H1 (cell line): ENCODE measurements at regions not wholly inside any gene's neighbourhood (a gene's known extent, or its start where the extent isn't known, plus 50 kb on each side); places are given as distances from the start of the nearest gene placed in this dataset.

Experiments used
- CTCF ChIA-PET: fragments of 300-600 bp; sonication (Branson Sonifier 250); formaldehyde crosslinking; loops from one replicate; lab custom pipeline; 2021; ENCODE audit not compliant: partially characterized antibody; lab: Charles Lee
- POLR2A ChIA-PET: fragments of 300-600 bp; sonication (Branson Sonifier 250); formaldehyde crosslinking; loops from one replicate; lab custom pipeline; 2021; ENCODE audit warnings: inconsistent platforms; ENCODE audit not compliant: partially characterized antibody; lab: Charles Lee
- DNase-seq, 2 experiments: peaks; one replicate each; pipeline versions ENCODE4 v3.0.0 to v3.0.0-alpha.2; 2010 to 2022; ENCODE audit warnings: low spot score in 2 of 2, low read depth in 1 of 2, mixed read lengths in 1 of 2
- FAIRE-seq: peaks from 2 replicates; lab custom pipeline; 2011; peaks lifted over from hg19 to GRCh38; lab: Jason Lieb, UNC
- H2AFZ ChIP-seq: 2 replicates; pipeline ENCODE4 v1.8.1; 2012; ENCODE audit warnings: low read length, inconsistent platforms
- H2AK5ac ChIP-seq: 2 replicates; pipeline ENCODE4 v1.6.1; 2013; ENCODE audit warnings: low read depth, low read length
- H2BK120ac ChIP-seq: replicated peaks from 2 replicates; pipeline ENCODE3; 2013; ENCODE audit warnings: low read depth, low read length, inconsistent platforms
- H2BK12ac ChIP-seq: 2 replicates; pipeline ENCODE4 v1.6.1; 2013; ENCODE audit warnings: low read depth, low read length
- H2BK15ac ChIP-seq: 2 replicates; pipeline ENCODE4 v1.6.1; 2013; ENCODE audit warnings: low read length
- H2BK20ac ChIP-seq: 2 replicates; pipeline ENCODE4 v1.6.1; 2013; ENCODE audit warnings: low read length
- H2BK5ac ChIP-seq: 2 replicates; pipeline ENCODE4 v1.6.1; 2013; ENCODE audit warnings: low read depth, low read length
- H3K14ac ChIP-seq: 2 replicates; pipeline ENCODE4 v1.6.1; 2013; ENCODE audit warnings: inconsistent platforms; ENCODE audit not compliant: insufficient read length
- H3K18ac ChIP-seq: 2 replicates; pipeline ENCODE4 v1.6.1; 2013; ENCODE audit warnings: low read length; ENCODE audit errors: extremely low read depth
- H3K23ac ChIP-seq: 2 replicates; pipeline ENCODE4 v1.6.1; 2013; ENCODE audit warnings: inconsistent platforms; ENCODE audit not compliant: insufficient read length
- H3K23me2 ChIP-seq: 2 replicates; pipeline ENCODE4 v1.6.1; 2013; ENCODE audit warnings: low read depth, low read length
- H3K27ac ChIP-seq: 2 replicates; pipeline ENCODE4 v1.6.1; 2011; ENCODE audit warnings: low read depth, low read length, inconsistent platforms
- H3K27me3 ChIP-seq, 4 experiments: replicated peaks in 1 of 4; 1 replicate in 1 of 4; 2 replicates in 3 of 4; pipeline versions ENCODE4 v1.6.1 to v1.8.1; 2011 to 2013; ENCODE audit warnings: low read length in 3 of 4, mild to moderate bottlenecking in 3 of 4, inconsistent platforms in 2 of 4, mixed read lengths in 2 of 4, moderate library complexity in 1 of 4; ENCODE audit not compliant: control insufficient read depth in 3 of 4, insufficient read depth in 3 of 4; ENCODE audit errors: extremely low read depth in 1 of 4
- H3K36me3 ChIP-seq, 4 experiments: 2 replicates each; pipeline versions ENCODE4 v1.6.1 to v1.8.1; 2011 to 2013; ENCODE audit warnings: mild to moderate bottlenecking in 4 of 4, low read length in 3 of 4, moderate library complexity in 2 of 4, control low read depth in 1 of 4, inconsistent platforms in 1 of 4; ENCODE audit not compliant: insufficient read depth in 4 of 4, control insufficient read depth in 2 of 4
- H3K4ac ChIP-seq: replicated peaks from 2 replicates; pipeline ENCODE3; 2013; ENCODE audit warnings: low read length, low read depth, mixed read lengths, inconsistent platforms; ENCODE audit not compliant: insufficient read length
- H3K4me1 ChIP-seq, 4 experiments: replicated peaks in 1 of 4; 1 replicate in 1 of 4; 2 replicates in 3 of 4; pipeline versions ENCODE4 v1.6.1 to v1.8.1; 2011 to 2013; ENCODE audit warnings: low read length in 3 of 4, inconsistent platforms in 2 of 4, mixed read lengths in 1 of 4; ENCODE audit not compliant: insufficient read depth in 4 of 4, control insufficient read depth in 3 of 4
- H3K4me2 ChIP-seq, 2 experiments: 2 replicates each; pipeline versions ENCODE4 v1.6.1 to v1.8.1; 2011 to 2013; ENCODE audit warnings: low read depth in 2 of 2, low read length in 2 of 2, control low read depth in 1 of 2, inconsistent platforms in 1 of 2, mild to moderate bottlenecking in 1 of 2; ENCODE audit not compliant: insufficient read depth in 1 of 2
- H3K4me3 ChIP-seq, 4 experiments: fragments of 200-600, 300-600 bp in 1 of 4; sonication (generic), shearing (Covaris generic), sonication (Bioruptor Twin) in 1 of 4; 2 replicates each; pipeline versions ENCODE4 v1.5.1 to v1.8.1; 2011 to 2016; ENCODE audit warnings: low read length in 4 of 4, low read depth in 3 of 4, control low read depth in 2 of 4, inconsistent platforms in 2 of 4, mild to moderate bottlenecking in 2 of 4, mixed read lengths in 1 of 4, moderate library complexity in 1 of 4; ENCODE audit not compliant: insufficient read depth in 2 of 4; ENCODE audit errors: extremely low read depth in 1 of 4
- H3K56ac ChIP-seq: replicated peaks from 2 replicates; pipeline ENCODE3; 2013; ENCODE audit warnings: low read depth, mild to moderate bottlenecking, mixed read lengths, low read length, inconsistent platforms; ENCODE audit not compliant: insufficient read length
- H3K79me1 ChIP-seq: 2 replicates; pipeline ENCODE4 v1.6.1; 2013; ENCODE audit warnings: low read depth, low read length, control low read depth
- H3K79me2 ChIP-seq, 2 experiments: 2 replicates each; pipeline versions ENCODE4 v1.6.1 to v1.8.1; 2012 to 2013; ENCODE audit warnings: low read length in 2 of 2, mild to moderate bottlenecking in 2 of 2, inconsistent platforms in 1 of 2; ENCODE audit not compliant: insufficient read depth in 2 of 2, control insufficient read depth in 1 of 2
- H3K9ac ChIP-seq, 4 experiments: replicated peaks in 1 of 4; 1 replicate in 1 of 4; 2 replicates in 3 of 4; pipeline versions ENCODE4 v1.6.1 to v1.8.1; 2011 to 2013; ENCODE audit warnings: low read depth in 3 of 4, low read length in 3 of 4, control low read depth in 2 of 4, mild to moderate bottlenecking in 2 of 4, moderate library complexity in 2 of 4, inconsistent platforms in 1 of 4; ENCODE audit errors: extremely low read depth in 1 of 4
- H3K9me3 ChIP-seq, 2 experiments: 2 replicates each; pipeline versions ENCODE4 v1.6.1 to v1.8.1; 2012 to 2013; ENCODE audit warnings: mild to moderate bottlenecking in 2 of 2, moderate library complexity in 2 of 2, control low read depth in 1 of 2, inconsistent platforms in 1 of 2, low read depth in 1 of 2, low read length in 1 of 2, mixed read lengths in 1 of 2; ENCODE audit not compliant: insufficient read depth in 2 of 2
- H4K20me1 ChIP-seq, 2 experiments: replicated peaks in 1 of 2; 2 replicates each; pipeline versions ENCODE3 to v1.8.1; 2011 to 2013; ENCODE audit warnings: inconsistent platforms in 2 of 2, low read length in 2 of 2, mild to moderate bottlenecking in 1 of 2; ENCODE audit not compliant: insufficient read depth in 2 of 2, control insufficient read depth in 1 of 2
- H4K5ac ChIP-seq: 2 replicates; pipeline ENCODE4 v1.6.1; 2013; ENCODE audit warnings: low read length, low read depth, mixed read lengths, inconsistent platforms; ENCODE audit not compliant: insufficient read length
- H4K8ac ChIP-seq: 2 replicates; pipeline ENCODE4 v1.8.0; 2013; ENCODE audit warnings: mild to moderate bottlenecking, moderate library complexity, low read length, inconsistent platforms; ENCODE audit not compliant: insufficient read depth; ENCODE audit errors: extremely low read depth
- H4K91ac ChIP-seq: replicated peaks from 2 replicates; pipeline ENCODE3; 2013; ENCODE audit warnings: low read length, mixed read lengths, inconsistent platforms; ENCODE audit not compliant: insufficient read length
- BACH1 ChIP-seq: IDR thresholded peaks from 2 replicates; pipeline ENCODE4 v1.6.1; 2012; ENCODE audit warnings: low read length, improper control_type of control experiment
- CTBP2 ChIP-seq: IDR thresholded peaks from 2 replicates; pipeline ENCODE4 v1.7.0; 2011; ENCODE audit warnings: borderline replicate concordance, mild to moderate bottlenecking, moderate library complexity, mixed read lengths, low read length; ENCODE audit not compliant: insufficient read depth, insufficient read length
- FOSL1 ChIP-seq: IDR thresholded peaks from 2 replicates; pipeline ENCODE4 v1.6.1; 2011; ENCODE audit warnings: mild to moderate bottlenecking, low read depth, low read length, moderate library complexity; ENCODE audit not compliant: insufficient read depth
- JUN ChIP-seq: IDR thresholded peaks from 2 replicates; pipeline ENCODE4 v1.6.1; 2011; ENCODE audit warnings: low read depth, mild to moderate bottlenecking, improper control_type of control experiment, low read length
- PHF8 ChIP-seq: fragments of 200-600 bp; sonication (generic); conservative IDR thresholded peaks from 2 replicates; pipeline ENCODE4 v1.7.1; 2012; ENCODE audit warnings: low read depth, mild to moderate bottlenecking, inconsistent platforms, low read length, moderate library complexity
- SRF ChIP-seq: IDR thresholded peaks from 2 replicates; pipeline ENCODE4 v1.6.1; 2011; ENCODE audit warnings: mild to moderate bottlenecking, low read depth, low read length, moderate library complexity
- TBP ChIP-seq: IDR thresholded peaks from 2 replicates; pipeline ENCODE4 v1.6.1; 2011; ENCODE audit warnings: low read depth, low read length, improper control_type of control experiment
- WGBS, 2 experiments: shearing (Covaris generic) in 1 of 2; methylation state at CpG; one replicate each; pipeline versions ENCODE4 v1.1.6 to v1.1.7; 2013 to 2015; ENCODE audit warnings: low lambda C conversion rate in 2 of 2, mixed read lengths in 2 of 2, inconsistent platforms in 1 of 2, low coverage in 1 of 2, missing lambda C conversion rate in 1 of 2; ENCODE audit not compliant: insufficient replicate concordance in 2 of 2, insufficient coverage in 1 of 2, insufficient read length in 1 of 2; ENCODE audit errors: extremely low coverage in 1 of 2, missing lambda C conversion rate in 1 of 2; 5-methylcytosine and 5-hydroxymethylcytosine counted together

GRCh38 chr20:23160536-23161243 lies 74.6 kb upstream of the CD93 start:
- H3K79me2 ChIP-seq, result no peaks in the 10 kb centered on the region
- no peak overlapping the region for H3K9ac ChIP-seq
- H3K9me3 ChIP-seq, result no peaks in the 10 kb centered on the region
- H3K36me3 ChIP-seq, result no peaks in the 10 kb centered on the region
- no peak for TF ChIP-seq SRF
- no peak for TF ChIP-seq TBP
- no peak for TF ChIP-seq CTBP2
- TF ChIP-seq FOSL1, result no peak
- TF ChIP-seq BACH1, result no peak
- no peak for TF ChIP-seq JUN
- no peak for TF ChIP-seq PHF8
- H2BK20ac ChIP-seq, result no peak overlapping the region; the same call in 1 of the 2 replicates
- no peak overlapping the region for H3K4me3 ChIP-seq
- no peak overlapping the region for H2AK5ac ChIP-seq
- no peak overlapping the region for H3K27ac ChIP-seq
- peak overlapping the region; percentile 79; the same call in 1 of the 2 replicates for H2BK5ac ChIP-seq
- POLR2A ChIA-PET, result no interaction called here
- H3K18ac ChIP-seq, result no peak overlapping the region
- H3K27me3 ChIP-seq, result no peaks in the 10 kb centered on the region
- H3K4ac ChIP-seq, result no peak overlapping the region
- no peak overlapping the region for H4K8ac ChIP-seq
- no peaks in the 10 kb centered on the region for H3K23me2 ChIP-seq
- H2AFZ ChIP-seq, result peak overlapping the region; percentile 85
- no peaks in the 10 kb centered on the region for H3K79me1 ChIP-seq
- H2BK12ac ChIP-seq, result peak overlapping the region; percentile 86; the same call in 1 of the 2 replicates
- no peak overlapping the region for H2BK15ac ChIP-seq
- no peak overlapping the region for H2BK120ac ChIP-seq
- no peak overlapping the region for H3K56ac ChIP-seq
- H3K4me2 ChIP-seq, result no peak overlapping the region
- no peak overlapping the region for H3K23ac ChIP-seq
- CTCF ChIA-PET, result interaction anchor here (1.3 to 1.4 kb wide), 3 partner anchors 16 to 110 kb away, joined by 3 to 5 read pairs (median 4); no protein-coding TSS in a partner anchor
- peaks cover 2 to 7% (median 3%) of the 10 kb centered on the region in 4 experiments; a peak in 4 of 7 replicates for H3K4me1 ChIP-seq
- H4K20me1 ChIP-seq, result no peaks in the 10 kb centered on the region
- no peak for FAIRE-seq
- WGBS, 2 experiments, result 63% methylated on average over 4 of the region's 6 CpGs; no CpG with 5 or more reads in 1 of the 2 experiments
- peak in 1 of 2 experiments; percentile 43 for DNase-seq
- no peak overlapping the region for H4K5ac ChIP-seq
- no peak overlapping the region for H3K14ac ChIP-seq
- peak overlapping the region; percentile 16 for H4K91ac ChIP-seq
